Trophoblast cell (in vitro differentiated cells and primary cell): ENCODE measurements at regions not wholly inside any gene's neighbourhood (a gene's known extent, or its start where the extent isn't known, plus 50 kb on each side); places are given as distances from the start of the nearest gene placed in this dataset.

Experiments used
- DNase-seq, 2 donors: peaks; one replicate each; pipeline ENCODE4 v3.0.0-alpha.2; 2016
- H2AFZ ChIP-seq: 2 replicates; pipeline ENCODE4 v1.6.1; 2013; ENCODE audit warnings: low read length, moderate library complexity, mild to moderate bottlenecking; ENCODE audit not compliant: insufficient read depth, poor library complexity
- H2AK5ac ChIP-seq: 2 replicates; pipeline ENCODE4 v1.6.1; 2013; ENCODE audit warnings: mild to moderate bottlenecking, low read length
- H2BK120ac ChIP-seq: 2 replicates; pipeline ENCODE4 v1.6.1; 2013; ENCODE audit warnings: low read length, mild to moderate bottlenecking, moderate library complexity; ENCODE audit not compliant: insufficient read depth, poor library complexity
- H2BK12ac ChIP-seq: 2 replicates; pipeline ENCODE4 v1.6.1; 2013; ENCODE audit warnings: mild to moderate bottlenecking, low read length, moderate library complexity
- H2BK5ac ChIP-seq: 2 replicates; pipeline ENCODE4 v1.6.1; 2013; ENCODE audit warnings: low read length, low read depth, moderate library complexity, mild to moderate bottlenecking; ENCODE audit not compliant: poor library complexity
- H3K14ac ChIP-seq: 2 replicates; pipeline ENCODE4 v1.6.1; 2013; ENCODE audit warnings: mild to moderate bottlenecking, low read length
- H3K18ac ChIP-seq: 2 replicates; pipeline ENCODE4 v1.6.1; 2013; ENCODE audit warnings: mild to moderate bottlenecking, low read length
- H3K23ac ChIP-seq: 2 replicates; pipeline ENCODE4 v1.6.1; 2013; ENCODE audit warnings: low read length
- H3K27ac ChIP-seq: 2 replicates; pipeline ENCODE4 v1.5.1; 2013; ENCODE audit warnings: low read depth, mild to moderate bottlenecking, inconsistent platforms, low read length, moderate library complexity
- H3K27me3 ChIP-seq: 2 replicates; pipeline ENCODE4 v1.6.1; 2013; ENCODE audit warnings: inconsistent platforms, mild to moderate bottlenecking, low read length, moderate library complexity; ENCODE audit not compliant: insufficient read depth
- H3K36me3 ChIP-seq, 2 experiments: 1 replicate in 1 of 2; 2 replicates in 1 of 2; pipeline ENCODE4 v1.6.1; 2013; ENCODE audit warnings: low read length in 2 of 2, mild to moderate bottlenecking in 2 of 2, moderate library complexity in 1 of 2; ENCODE audit not compliant: insufficient read depth in 2 of 2, control insufficient read depth in 1 of 2
- H3K4ac ChIP-seq: 2 replicates; pipeline ENCODE4 v1.6.1; 2013; ENCODE audit warnings: low read depth, mild to moderate bottlenecking, low read length, moderate library complexity
- H3K4me1 ChIP-seq, 2 experiments: 1 replicate in 1 of 2; 2 replicates in 1 of 2; pipeline ENCODE4 v1.6.1; 2013; ENCODE audit warnings: low read length in 2 of 2, mild to moderate bottlenecking in 2 of 2, moderate library complexity in 1 of 2; ENCODE audit not compliant: insufficient read depth in 2 of 2, control insufficient read depth in 1 of 2
- H3K4me2 ChIP-seq: 2 replicates; pipeline ENCODE4 v1.6.1; 2013; ENCODE audit warnings: inconsistent platforms, mild to moderate bottlenecking, low read length, moderate library complexity
- H3K4me3 ChIP-seq: 2 replicates; pipeline ENCODE4 v1.5.1; 2013; ENCODE audit warnings: mild to moderate bottlenecking, low read depth, low read length, inconsistent platforms
- H3K79me1 ChIP-seq: one replicate; pipeline ENCODE4 v1.6.1; 2013; ENCODE audit warnings: low read length
- H3K79me2 ChIP-seq: 2 replicates; pipeline ENCODE4 v1.6.1; 2013; ENCODE audit warnings: low read length, mild to moderate bottlenecking; ENCODE audit not compliant: control insufficient read depth, insufficient read depth, poor library complexity
- H3K9ac ChIP-seq: 2 replicates; pipeline ENCODE4 v1.6.1; 2013; ENCODE audit warnings: mild to moderate bottlenecking, low read length
- H3K9me3 ChIP-seq: 2 replicates; pipeline ENCODE4 v1.6.1; 2013; ENCODE audit warnings: low read depth, mild to moderate bottlenecking, control low read depth, inconsistent platforms, low read length; ENCODE audit not compliant: insufficient read depth
- H4K12ac ChIP-seq: 2 replicates; pipeline ENCODE4 v1.6.1; 2013; ENCODE audit warnings: low read depth, mild to moderate bottlenecking, low read length, moderate library complexity
- H4K8ac ChIP-seq: 2 replicates; pipeline ENCODE4 v1.6.1; 2013; ENCODE audit warnings: low read depth, mild to moderate bottlenecking, low read length, moderate library complexity
- H4K91ac ChIP-seq: one replicate; pipeline ENCODE4 v1.6.1; 2013; ENCODE audit warnings: low read depth, mild to moderate bottlenecking, low read length, moderate library complexity
- WGBS: extraction: QIAGEN DNeasy Blood & Tissue Kit; methylation state at CpG from one replicate; pipeline ENCODE4 v1.1.7; 2013; ENCODE audit warnings: missing lambda C conversion rate; ENCODE audit not compliant: insufficient read length, insufficient coverage; ENCODE audit errors: extremely low coverage; 5-methylcytosine and 5-hydroxymethylcytosine counted together

DNA sequence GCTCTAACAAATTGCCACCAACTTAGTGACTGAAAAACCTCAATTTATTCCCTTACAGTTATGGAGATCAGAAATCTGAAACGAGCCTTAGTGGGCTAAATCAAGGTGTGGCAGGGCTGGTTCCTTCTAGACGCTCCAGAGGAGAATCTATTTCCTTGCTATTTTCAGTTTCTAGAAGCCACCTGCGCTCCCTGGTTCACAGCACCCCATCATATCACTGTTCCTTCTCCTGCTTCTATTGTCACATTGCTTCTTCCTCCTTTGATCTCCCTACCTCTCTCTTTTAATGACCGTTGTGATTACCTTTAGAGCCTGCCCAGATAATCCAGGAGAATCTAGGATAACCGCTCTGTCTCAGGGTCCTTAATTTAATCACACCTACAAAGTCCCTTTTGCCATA, 596.6 kb downstream of the PLCL1 start:
- Histone ChIP-seq H2BK120ac (no peak overlapping the region), H3K4ac (no peak overlapping the region), H3K18ac (no peak overlapping the region), H4K8ac (no peak overlapping the region), H2AFZ (no peak overlapping the region), H3K9me3 (peaks cover 1% of the 10 kb centered on the region), H3K79me2 (no peaks in the 10 kb centered on the region), H3K79me1 (no peaks in the 10 kb centered on the region), H4K12ac (no peak overlapping the region), H2BK12ac (no peak overlapping the region), H4K91ac (no peak overlapping the region), H3K4me1 (no peaks in the 10 kb centered on the region), H3K9ac (no peak overlapping the region), H2BK5ac (no peak overlapping the region), H3K27me3 (no peaks in the 10 kb centered on the region), H3K14ac (no peak overlapping the region), H2AK5ac (no peak overlapping the region), H3K36me3 (no peaks in the 10 kb centered on the region), H3K4me3 (no peak overlapping the region), H3K23ac (no peak overlapping the region), H3K27ac (no peak overlapping the region), H3K4me2 (no peak overlapping the region)
- no peak for DNase-seq
- WGBS = no CpG with 5 or more reads among the region's 5 CpGs

DNA sequence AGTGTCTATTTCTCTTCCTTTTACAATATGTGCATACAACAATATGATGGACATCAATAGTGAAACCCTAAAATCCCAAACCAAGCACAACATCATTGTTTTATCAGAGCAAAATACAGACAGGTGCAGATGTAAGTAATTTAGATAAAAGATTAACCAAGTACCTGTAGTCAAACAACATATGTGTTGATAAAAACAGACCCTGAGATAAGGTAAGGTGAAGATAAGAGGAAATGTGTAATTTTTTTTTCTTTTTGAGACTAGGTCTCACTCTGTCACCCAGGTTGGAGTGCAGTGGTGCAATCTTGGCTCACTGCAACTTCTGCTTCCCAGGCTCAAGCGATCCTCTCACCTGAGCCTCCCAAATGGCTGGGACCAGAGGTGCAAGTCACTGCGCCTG, 589.8 kb downstream of the PLCL1 start:
- DNase-seq = no peak
- no peaks in the 10 kb centered on the region for H3K36me3 ChIP-seq
- H2AK5ac ChIP-seq = no peak overlapping the region
- H2BK12ac ChIP-seq = no peak overlapping the region
- H2BK120ac ChIP-seq = no peak overlapping the region
- H3K4me2 ChIP-seq = no peak overlapping the region
- H3K4ac ChIP-seq = no peak overlapping the region
- no peak overlapping the region for H3K23ac ChIP-seq
- H3K79me2 ChIP-seq = no peaks in the 10 kb centered on the region
- H3K79me1 ChIP-seq = no peaks in the 10 kb centered on the region
- H3K4me1 ChIP-seq = no peaks in the 10 kb centered on the region
- no CpG with 5 or more reads among the region's 2 CpGs for WGBS
- H3K18ac ChIP-seq = no peak overlapping the region
- no peak overlapping the region for H4K12ac ChIP-seq
- H3K27ac ChIP-seq = no peak overlapping the region
- H4K8ac ChIP-seq = no peak overlapping the region
- H4K91ac ChIP-seq = no peak overlapping the region
- no peaks in the 10 kb centered on the region for H3K27me3 ChIP-seq
- peaks cover 1% of the 10 kb centered on the region for H3K9me3 ChIP-seq
- no peak overlapping the region for H2BK5ac ChIP-seq
- no peak overlapping the region for H3K9ac ChIP-seq
- no peak overlapping the region for H3K4me3 ChIP-seq
- no peak overlapping the region for H3K14ac ChIP-seq
- no peak overlapping the region for H2AFZ ChIP-seq

DNA sequence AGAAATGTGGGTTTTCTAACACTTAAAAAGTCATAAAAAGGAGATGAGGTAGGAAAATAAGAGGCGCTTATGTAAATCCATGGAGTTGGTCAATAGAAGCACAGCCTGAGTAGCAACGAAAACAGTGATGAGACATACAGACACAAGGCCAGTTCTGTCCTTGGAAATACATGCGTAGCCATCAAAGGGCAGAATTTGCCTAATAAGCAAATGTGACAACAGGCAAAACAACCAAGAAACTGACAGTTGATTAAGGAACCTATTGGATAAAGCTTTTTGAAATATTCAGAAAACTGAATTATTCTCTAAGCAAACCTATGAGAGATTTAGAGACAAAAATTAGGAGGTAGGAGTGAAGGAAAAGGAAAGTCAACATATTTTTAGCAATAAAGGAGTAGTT, 586.3 kb downstream of the PLCL1 start:
- no peak overlapping the region for H4K8ac ChIP-seq
- no CpG with 5 or more reads among the region's 3 CpGs for WGBS

DNA sequence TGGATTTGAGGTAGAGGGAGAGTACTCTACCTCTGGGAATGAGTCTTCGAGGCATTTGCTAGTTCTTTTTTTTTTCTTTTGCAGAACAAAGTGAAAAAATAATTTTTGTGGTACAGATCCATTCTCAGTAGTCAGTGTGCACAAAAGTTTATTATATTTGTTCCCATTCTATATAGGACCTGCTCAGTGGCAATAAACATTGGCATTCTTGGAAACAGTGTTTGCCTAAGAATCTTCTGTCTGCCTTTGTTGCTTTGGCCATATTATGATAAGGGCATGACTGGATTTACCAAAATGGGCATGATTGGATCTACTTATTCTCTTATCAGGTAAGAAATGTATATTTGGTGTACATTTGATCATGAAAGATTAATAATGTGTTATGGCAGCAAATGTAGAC, 583.3 kb downstream of the PLCL1 start:
- H2BK120ac ChIP-seq = no peak overlapping the region
- no peak overlapping the region for H3K27ac ChIP-seq
- H3K36me3 ChIP-seq = no peaks in the 10 kb centered on the region
- no peaks in the 10 kb centered on the region for H3K27me3 ChIP-seq
- H3K4me3 ChIP-seq = no peak overlapping the region
- H3K79me2 ChIP-seq = no peaks in the 10 kb centered on the region
- no peak overlapping the region for H2AK5ac ChIP-seq
- H3K79me1 ChIP-seq = no peaks in the 10 kb centered on the region
- no peak overlapping the region for H3K18ac ChIP-seq
- no peak overlapping the region for H4K91ac ChIP-seq
- no CpG with 5 or more reads among the region's 1 CpG for WGBS
- H2BK12ac ChIP-seq = no peak overlapping the region
- H3K4me1 ChIP-seq = no peaks in the 10 kb centered on the region
- H2AFZ ChIP-seq = no peak overlapping the region
- H3K9me3 ChIP-seq = no peaks in the 10 kb centered on the region
- H3K4ac ChIP-seq = no peak overlapping the region
- no peak overlapping the region for H4K8ac ChIP-seq
- no peak overlapping the region for H3K23ac ChIP-seq
- no peak overlapping the region for H3K9ac ChIP-seq
- DNase-seq = no peak
- no peak overlapping the region for H2BK5ac ChIP-seq
- no peak overlapping the region for H3K4me2 ChIP-seq
- H4K12ac ChIP-seq = no peak overlapping the region
- no peak overlapping the region for H3K14ac ChIP-seq

More for the DNA sequence above, 586.3 kb downstream of the PLCL1 start:
- Histone ChIP-seq H3K14ac (no peak overlapping the region), H3K27ac (no peak overlapping the region), H2AFZ (no peak overlapping the region), H3K18ac (no peak overlapping the region), H3K4me2 (no peak overlapping the region), H4K91ac (no peak overlapping the region), H4K12ac (no peak overlapping the region), H3K79me2 (no peaks in the 10 kb centered on the region), H2AK5ac (no peak overlapping the region), H3K9ac (no peak overlapping the region), H3K23ac (no peak overlapping the region), H3K36me3 (no peaks in the 10 kb centered on the region), H2BK5ac (no peak overlapping the region), H3K9me3 (no peaks in the 10 kb centered on the region), H2BK12ac (no peak overlapping the region), H3K4ac (no peak overlapping the region), H3K79me1 (no peaks in the 10 kb centered on the region), H3K4me1 (no peaks in the 10 kb centered on the region), H3K4me3 (no peak overlapping the region), H2BK120ac (no peak overlapping the region), H3K27me3 (no peaks in the 10 kb centered on the region)
- DNase-seq = no peak
